ENCODE measurements at regions not wholly inside any gene's neighbourhood (a gene's known extent, or its start where the extent isn't known, plus 50 kb on each side); places are given as distances from the start of the nearest gene placed in this dataset.

DNA sequence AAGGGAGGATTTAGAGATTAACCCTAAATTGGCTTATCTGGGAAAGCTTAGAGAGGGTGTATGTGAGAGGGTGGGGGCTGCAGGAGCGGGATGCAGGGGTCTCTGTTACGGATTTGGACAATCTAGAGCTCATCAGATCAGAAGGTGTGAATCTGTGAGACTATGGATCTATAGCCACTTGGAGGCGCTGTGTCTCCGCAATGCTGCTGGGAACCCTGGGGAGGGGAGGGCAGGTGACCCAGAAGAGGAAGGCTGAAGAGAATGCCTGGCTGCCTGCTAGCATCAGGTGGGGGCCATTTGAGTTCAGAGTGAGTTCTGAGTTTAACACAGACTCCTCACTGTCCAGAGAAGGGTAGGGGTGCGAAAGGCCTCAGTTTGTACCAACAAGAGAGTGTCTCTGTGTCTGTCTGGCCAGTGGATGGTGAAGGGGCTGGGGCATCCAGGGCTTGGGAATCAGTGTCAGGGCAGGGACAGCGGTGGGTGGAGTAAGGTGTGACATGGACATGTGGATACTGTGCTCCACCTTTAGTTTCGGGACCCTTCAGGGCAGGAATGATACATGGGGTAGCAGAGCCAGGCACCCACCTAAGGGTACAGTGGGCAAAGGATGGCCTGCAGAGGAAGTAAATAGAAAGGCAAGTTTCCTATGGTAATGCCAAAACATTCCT is 187.3 kb upstream of the PRSS58 start:
- no peak for TF ChIP-seq POLR2AphosphoS5 (IDR thresholded peaks at IDR 0.05)
- no peak for TF ChIP-seq CTCF (IDR thresholded peaks at IDR 0.05 in 8 of 11, conservative IDR thresholded peaks at IDR 0.05 in 3 of 11)
- no peak for TF ChIP-seq POLR2A (IDR thresholded peaks at IDR 0.05)

Measured in spleen (tissue), 7 donors.